HepG2 (cell line): ENCODE measurements at regions not wholly inside any gene's neighbourhood (a gene's known extent, or its start where the extent isn't known, plus 50 kb on each side); places are given as distances from the start of the nearest gene placed in this dataset.

Experiments
- AHR ChIP-seq: IDR thresholded peaks from 2 replicates; pipeline ENCODE4 v1.6.1; 2018; ENCODE audit warnings: missing genetic modification reagents, missing compliant biosample characterization
- SP2 ChIP-seq: sonication (generic); formaldehyde crosslinking; IDR thresholded peaks from 2 replicates; pipeline ENCODE4 v1.5.1; 2020; ENCODE audit warnings: mild to moderate bottlenecking, missing genetic modification reagents
- TF ChIP-seq, protein P1 (sequence below): sonication (generic); formaldehyde crosslinking; IDR thresholded peaks from 2 replicates; pipeline ENCODE4 v1.5.0; 2020; ENCODE audit warnings: mild to moderate bottlenecking, missing genetic modification reagents, borderline replicate concordance
- TF ChIP-seq, protein P2 (sequence below): sonication (generic); formaldehyde crosslinking; IDR thresholded peaks from 2 replicates; pipeline ENCODE4 v1.4.0; 2020; ENCODE audit warnings: missing genetic modification reagents
- TF ChIP-seq, protein P3 (sequence below): sonication (generic); formaldehyde crosslinking; IDR thresholded peaks from one replicate; pipeline ENCODE4 v1.5.1; 2020; ENCODE audit warnings: mild to moderate bottlenecking, missing genetic modification reagents; ENCODE audit errors: not compliant biosample characterization

DNA sequence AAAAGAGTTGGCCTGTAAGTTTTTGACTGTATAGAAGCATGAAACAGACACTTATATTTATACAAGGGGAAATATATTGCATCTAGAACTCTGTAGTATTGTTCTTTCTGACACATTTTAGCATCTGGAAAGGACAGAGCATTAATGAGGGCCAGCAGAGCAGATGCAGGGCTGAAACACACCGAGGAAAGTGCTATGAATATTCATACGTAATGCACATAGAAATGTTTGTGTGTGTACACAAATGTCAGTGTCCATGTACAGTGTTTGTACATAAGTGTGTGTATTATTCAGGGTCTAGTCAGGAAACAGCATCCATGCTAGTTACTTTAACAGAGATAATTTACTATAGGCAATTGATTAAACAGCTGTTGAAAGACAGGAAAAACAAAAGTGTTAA lies 146.5 kb upstream of the DTNBP1 start (continued):
- TF ChIP-seq, protein P1, sequence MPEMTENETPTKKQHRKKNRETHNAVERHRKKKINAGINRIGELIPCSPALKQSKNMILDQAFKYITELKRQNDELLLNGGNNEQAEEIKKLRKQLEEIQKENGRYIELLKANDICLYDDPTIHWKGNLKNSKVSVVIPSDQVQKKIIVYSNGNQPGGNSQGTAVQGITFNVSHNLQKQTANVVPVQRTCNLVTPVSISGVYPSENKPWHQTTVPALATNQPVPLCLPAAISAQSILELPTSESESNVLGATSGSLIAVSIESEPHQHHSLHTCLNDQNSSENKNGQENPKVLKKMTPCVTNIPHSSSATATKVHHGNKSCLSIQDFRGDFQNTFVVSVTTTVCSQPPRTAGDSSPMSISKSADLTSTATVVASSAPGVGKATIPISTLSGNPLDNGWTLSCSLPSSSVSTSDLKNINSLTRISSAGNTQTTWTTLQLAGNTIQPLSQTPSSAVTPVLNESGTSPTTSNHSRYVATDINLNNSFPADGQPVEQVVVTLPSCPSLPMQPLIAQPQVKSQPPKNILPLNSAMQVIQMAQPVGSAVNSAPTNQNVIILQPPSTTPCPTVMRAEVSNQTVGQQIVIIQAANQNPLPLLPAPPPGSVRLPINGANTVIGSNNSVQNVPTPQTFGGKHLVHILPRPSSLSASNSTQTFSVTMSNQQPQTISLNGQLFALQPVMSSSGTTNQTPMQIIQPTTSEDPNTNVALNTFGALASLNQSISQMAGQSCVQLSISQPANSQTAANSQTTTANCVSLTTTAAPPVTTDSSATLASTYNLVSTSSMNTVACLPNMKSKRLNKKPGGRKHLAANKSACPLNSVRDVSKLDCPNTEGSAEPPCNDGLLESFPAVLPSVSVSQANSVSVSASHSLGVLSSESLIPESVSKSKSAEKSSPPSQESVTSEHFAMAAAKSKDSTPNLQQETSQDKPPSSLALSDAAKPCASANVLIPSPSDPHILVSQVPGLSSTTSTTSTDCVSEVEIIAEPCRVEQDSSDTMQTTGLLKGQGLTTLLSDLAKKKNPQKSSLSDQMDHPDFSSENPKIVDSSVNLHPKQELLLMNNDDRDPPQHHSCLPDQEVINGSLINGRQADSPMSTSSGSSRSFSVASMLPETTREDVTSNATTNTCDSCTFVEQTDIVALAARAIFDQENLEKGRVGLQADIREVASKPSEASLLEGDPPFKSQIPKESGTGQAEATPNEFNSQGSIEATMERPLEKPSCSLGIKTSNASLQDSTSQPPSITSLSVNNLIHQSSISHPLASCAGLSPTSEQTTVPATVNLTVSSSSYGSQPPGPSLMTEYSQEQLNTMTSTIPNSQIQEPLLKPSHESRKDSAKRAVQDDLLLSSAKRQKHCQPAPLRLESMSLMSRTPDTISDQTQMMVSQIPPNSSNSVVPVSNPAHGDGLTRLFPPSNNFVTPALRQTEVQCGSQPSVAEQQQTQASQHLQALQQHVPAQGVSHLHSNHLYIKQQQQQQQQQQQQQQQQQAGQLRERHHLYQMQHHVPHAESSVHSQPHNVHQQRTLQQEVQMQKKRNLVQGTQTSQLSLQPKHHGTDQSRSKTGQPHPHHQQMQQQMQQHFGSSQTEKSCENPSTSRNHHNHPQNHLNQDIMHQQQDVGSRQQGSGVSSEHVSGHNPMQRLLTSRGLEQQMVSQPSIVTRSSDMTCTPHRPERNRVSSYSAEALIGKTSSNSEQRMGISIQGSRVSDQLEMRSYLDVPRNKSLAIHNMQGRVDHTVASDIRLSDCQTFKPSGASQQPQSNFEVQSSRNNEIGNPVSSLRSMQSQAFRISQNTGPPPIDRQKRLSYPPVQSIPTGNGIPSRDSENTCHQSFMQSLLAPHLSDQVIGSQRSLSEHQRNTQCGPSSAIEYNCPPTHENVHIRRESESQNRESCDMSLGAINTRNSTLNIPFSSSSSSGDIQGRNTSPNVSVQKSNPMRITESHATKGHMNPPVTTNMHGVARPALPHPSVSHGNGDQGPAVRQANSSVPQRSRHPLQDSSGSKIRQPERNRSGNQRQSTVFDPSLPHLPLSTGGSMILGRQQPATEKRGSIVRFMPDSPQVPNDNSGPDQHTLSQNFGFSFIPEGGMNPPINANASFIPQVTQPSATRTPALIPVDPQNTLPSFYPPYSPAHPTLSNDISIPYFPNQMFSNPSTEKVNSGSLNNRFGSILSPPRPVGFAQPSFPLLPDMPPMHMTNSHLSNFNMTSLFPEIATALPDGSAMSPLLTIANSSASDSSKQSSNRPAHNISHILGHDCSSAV (CRISPR knock-in tag), result no peak
- TF ChIP-seq SP2 (CRISPR knock-in tag), result no peak
- TF ChIP-seq, protein P2, sequence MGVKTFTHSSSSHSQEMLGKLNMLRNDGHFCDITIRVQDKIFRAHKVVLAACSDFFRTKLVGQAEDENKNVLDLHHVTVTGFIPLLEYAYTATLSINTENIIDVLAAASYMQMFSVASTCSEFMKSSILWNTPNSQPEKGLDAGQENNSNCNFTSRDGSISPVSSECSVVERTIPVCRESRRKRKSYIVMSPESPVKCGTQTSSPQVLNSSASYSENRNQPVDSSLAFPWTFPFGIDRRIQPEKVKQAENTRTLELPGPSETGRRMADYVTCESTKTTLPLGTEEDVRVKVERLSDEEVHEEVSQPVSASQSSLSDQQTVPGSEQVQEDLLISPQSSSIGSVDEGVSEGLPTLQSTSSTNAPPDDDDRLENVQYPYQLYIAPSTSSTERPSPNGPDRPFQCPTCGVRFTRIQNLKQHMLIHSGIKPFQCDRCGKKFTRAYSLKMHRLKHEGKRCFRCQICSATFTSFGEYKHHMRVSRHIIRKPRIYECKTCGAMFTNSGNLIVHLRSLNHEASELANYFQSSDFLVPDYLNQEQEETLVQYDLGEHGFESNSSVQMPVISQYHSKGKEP (CRISPR knock-in tag), result no peak
- TF ChIP-seq, protein P3, sequence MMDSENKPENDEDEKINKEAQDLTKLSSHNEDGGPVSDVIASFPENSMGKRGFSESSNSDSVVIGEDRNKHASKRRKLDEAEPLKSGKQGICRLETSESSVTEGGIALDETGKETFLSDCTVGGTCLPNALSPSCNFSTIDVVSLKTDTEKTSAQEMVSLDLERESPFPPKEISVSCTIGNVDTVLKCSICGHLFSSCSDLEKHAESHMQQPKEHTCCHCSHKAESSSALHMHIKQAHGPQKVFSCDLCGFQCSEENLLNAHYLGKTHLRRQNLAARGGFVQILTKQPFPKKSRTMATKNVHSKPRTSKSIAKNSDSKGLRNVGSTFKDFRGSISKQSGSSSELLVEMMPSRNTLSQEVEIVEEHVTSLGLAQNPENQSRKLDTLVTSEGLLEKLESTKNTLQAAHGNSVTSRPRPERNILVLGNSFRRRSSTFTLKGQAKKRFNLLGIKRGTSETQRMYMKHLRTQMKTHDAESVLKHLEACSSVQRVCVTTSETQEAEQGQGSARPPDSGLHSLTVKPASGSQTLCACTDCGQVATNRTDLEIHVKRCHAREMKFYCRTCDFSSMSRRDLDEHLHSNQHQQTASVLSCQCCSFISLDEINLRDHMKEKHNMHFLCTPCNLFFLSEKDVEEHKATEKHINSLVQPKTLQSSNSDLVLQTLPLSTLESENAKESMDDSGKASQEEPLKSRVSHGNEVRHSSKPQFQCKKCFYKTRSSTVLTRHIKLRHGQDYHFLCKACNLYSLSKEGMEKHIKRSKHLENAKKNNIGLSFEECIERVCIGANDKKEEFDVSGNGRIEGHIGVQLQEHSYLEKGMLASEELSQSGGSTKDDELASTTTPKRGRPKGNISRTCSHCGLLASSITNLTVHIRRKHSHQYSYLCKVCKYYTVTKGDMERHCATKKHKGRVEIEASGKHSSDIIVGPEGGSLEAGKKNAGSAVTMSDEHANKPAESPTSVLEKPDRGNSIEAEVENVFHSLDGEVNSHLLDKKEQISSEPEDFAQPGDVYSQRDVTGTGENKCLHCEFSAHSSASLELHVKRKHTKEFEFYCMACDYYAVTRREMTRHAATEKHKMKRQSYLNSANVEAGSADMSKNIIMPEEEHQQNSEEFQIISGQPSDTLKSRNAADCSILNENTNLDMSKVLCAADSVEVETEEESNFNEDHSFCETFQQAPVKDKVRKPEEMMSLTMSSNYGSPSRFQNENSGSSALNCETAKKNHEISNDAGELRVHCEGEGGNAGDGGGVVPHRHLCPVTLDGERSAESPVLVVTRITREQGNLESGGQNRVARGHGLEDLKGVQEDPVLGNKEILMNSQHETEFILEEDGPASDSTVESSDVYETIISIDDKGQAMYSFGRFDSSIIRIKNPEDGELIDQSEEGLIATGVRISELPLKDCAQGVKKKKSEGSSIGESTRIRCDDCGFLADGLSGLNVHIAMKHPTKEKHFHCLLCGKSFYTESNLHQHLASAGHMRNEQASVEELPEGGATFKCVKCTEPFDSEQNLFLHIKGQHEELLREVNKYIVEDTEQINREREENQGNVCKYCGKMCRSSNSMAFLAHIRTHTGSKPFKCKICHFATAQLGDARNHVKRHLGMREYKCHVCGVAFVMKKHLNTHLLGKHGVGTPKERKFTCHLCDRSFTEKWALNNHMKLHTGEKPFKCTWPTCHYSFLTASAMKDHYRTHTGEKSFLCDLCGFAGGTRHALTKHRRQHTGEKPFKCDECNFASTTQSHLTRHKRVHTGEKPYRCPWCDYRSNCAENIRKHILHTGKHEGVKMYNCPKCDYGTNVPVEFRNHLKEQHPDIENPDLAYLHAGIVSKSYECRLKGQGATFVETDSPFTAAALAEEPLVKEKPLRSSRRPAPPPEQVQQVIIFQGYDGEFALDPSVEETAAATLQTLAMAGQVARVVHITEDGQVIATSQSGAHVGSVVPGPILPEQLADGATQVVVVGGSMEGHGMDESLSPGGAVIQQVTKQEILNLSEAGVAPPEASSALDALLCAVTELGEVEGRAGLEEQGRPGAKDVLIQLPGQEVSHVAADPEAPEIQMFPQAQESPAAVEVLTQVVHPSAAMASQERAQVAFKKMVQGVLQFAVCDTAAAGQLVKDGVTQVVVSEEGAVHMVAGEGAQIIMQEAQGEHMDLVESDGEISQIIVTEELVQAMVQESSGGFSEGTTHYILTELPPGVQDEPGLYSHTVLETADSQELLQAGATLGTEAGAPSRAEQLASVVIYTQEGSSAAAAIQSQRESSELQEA (CRISPR knock-in tag), result no peak
- TF ChIP-seq AHR (CRISPR knock-in tag), result no peak
